ENCODE measurements at regions not wholly inside any gene's neighbourhood (a gene's known extent, or its start where the extent isn't known, plus 50 kb on each side); places are given as distances from the start of the nearest gene placed in this dataset.

DNA sequence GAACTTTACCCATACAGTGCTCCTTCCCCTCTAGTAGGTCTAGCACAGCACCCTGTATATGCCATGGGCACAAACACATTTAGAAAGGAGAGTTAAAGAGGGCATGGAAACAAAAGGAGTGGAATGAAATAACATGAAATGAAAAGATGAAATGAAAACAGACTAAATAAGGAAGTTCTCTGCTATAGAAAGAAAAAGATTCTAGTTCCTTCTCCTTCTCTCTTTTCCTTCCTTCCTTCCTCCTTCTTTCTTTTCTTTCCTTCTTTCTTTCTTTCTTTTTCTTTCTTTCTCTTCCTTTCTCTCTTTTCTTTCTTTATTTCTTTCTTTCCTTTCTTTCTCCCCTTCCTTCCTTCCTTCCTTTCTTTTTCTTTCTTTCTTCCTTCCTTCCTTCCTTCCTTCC lies 2197.4 kb downstream of the PCDH7 start:
- no peak for TF ChIP-seq CTCF (conservative IDR thresholded peaks at IDR 0.05 in 1 of 2, IDR thresholded peaks at IDR 0.05 in 1 of 2; ENCODE audit: low read depth in 1 of 2, low read length in 2 of 2)
- no peak for TF ChIP-seq EZH2 (IDR thresholded peaks at IDR 0.05; ENCODE audit: low read length, missing control alignments)

Measured in fibroblast of lung (primary cell).